ENCODE measurements at regions not wholly inside any gene's neighbourhood (a gene's known extent, or its start where the extent isn't known, plus 50 kb on each side); places are given as distances from the start of the nearest gene placed in this dataset.

GRCh38 chr3:154973851-154974250, 106.3 kb upstream of the MME start:
- ChIA-PET CTCF (no interaction called here), POLR2A (no interaction called here)
- no peak overlapping the region for H3K27ac Mint-ChIP-seq
- DNase-seq (ENCODE audit: low spot score) (no peak), ATAC-seq (no peak)
- peaks cover 5% of the 10 kb centered on the region; the same call in 1 of the 2 replicates for H3K4me1 Mint-ChIP-seq
- H3K36me3 Mint-ChIP-seq, result peaks cover 3% of the 10 kb centered on the region; the same call in 1 of the 2 replicates
- no peaks in the 10 kb centered on the region for H3K27me3 Mint-ChIP-seq (ENCODE audit: low read depth)
- peaks cover 4% of the 10 kb centered on the region for H3K9me3 Mint-ChIP-seq
- TF ChIP-seq ZBTB21 (CRISPR knock-in tag; IDR thresholded peaks at IDR 0.05; ENCODE audit: borderline replicate concordance), result no peak
- TF ChIP-seq NR1H2 (CRISPR knock-in tag; IDR thresholded peaks at IDR 0.05), result no peak
- TF ChIP-seq RORB (CRISPR knock-in tag; IDR thresholded peaks at IDR 0.05), result no peak
- no peak for TF ChIP-seq NFYB (CRISPR knock-in tag; conservative IDR thresholded peaks at IDR 0.05; ENCODE audit: low read depth)
- TF ChIP-seq ZNF671 (CRISPR knock-in tag; IDR thresholded peaks at IDR 0.05), result no peak
- TF ChIP-seq FOXP4 (CRISPR knock-in tag; IDR thresholded peaks at IDR 0.05), result no peak
- no peak for TF ChIP-seq NFATC4 (CRISPR knock-in tag; IDR thresholded peaks at IDR 0.05)
- TF ChIP-seq ZNF121 (CRISPR knock-in tag; IDR thresholded peaks at IDR 0.05), result no peak
- TF ChIP-seq ZMAT4 (CRISPR knock-in tag; IDR thresholded peaks at IDR 0.05), result no peak
- TF ChIP-seq AR (CRISPR knock-in tag; IDR thresholded peaks at IDR 0.05), result no peak
- TF ChIP-seq SMAD4 (CRISPR knock-in tag; IDR thresholded peaks at IDR 0.05), result no peak
- no peak overlapping the region for H3K4me3 Mint-ChIP-seq

GRCh38 chr3:154972951-154973350, 107.2 kb upstream of the MME start:
- DNase-seq (ENCODE audit: low spot score) (no peak), ATAC-seq (no peak)
- Mint-ChIP-seq H3K4me3 (no peak overlapping the region), H3K36me3 (no peaks in the 10 kb centered on the region), H3K27me3 (ENCODE audit: low read depth) (no peaks in the 10 kb centered on the region), H3K4me1 (peaks cover 5% of the 10 kb centered on the region; the same call in 1 of the 2 replicates), H3K27ac (no peak overlapping the region), H3K9me3 (no peaks in the 10 kb centered on the region)
- ChIA-PET CTCF (no interaction called here), POLR2A (no interaction called here)
- TF ChIP-seq ZNF671 (CRISPR knock-in tag; IDR thresholded peaks at IDR 0.05), result no peak
- no peak for TF ChIP-seq FOXP1 (CRISPR knock-in tag; IDR thresholded peaks at IDR 0.05; ENCODE audit: borderline replicate concordance)
- TF ChIP-seq MAX (CRISPR knock-in tag; IDR thresholded peaks at IDR 0.05), result no peak
- no peak for TF ChIP-seq ZNF138 (CRISPR knock-in tag; conservative IDR thresholded peaks at IDR 0.05)
- no peak for TF ChIP-seq IRF1 (CRISPR knock-in tag; IDR thresholded peaks at IDR 0.05)
- no peak for TF ChIP-seq ZNF317 (CRISPR knock-in tag; IDR thresholded peaks at IDR 0.05; ENCODE audit: borderline replicate concordance, low read depth)
- no peak for TF ChIP-seq JUN (CRISPR knock-in tag; IDR thresholded peaks at IDR 0.05)
- TF ChIP-seq ARID4B (CRISPR knock-in tag; IDR thresholded peaks at IDR 0.05; ENCODE audit: borderline replicate concordance), result no peak
- no peak for TF ChIP-seq E2F1 (CRISPR knock-in tag; IDR thresholded peaks at IDR 0.05)
- TF ChIP-seq USF1 (CRISPR knock-in tag; IDR thresholded peaks at IDR 0.05), result no peak
- TF ChIP-seq NFYB (CRISPR knock-in tag; conservative IDR thresholded peaks at IDR 0.05; ENCODE audit: low read depth), result no peak
- no peak for TF ChIP-seq PREB (CRISPR knock-in tag; IDR thresholded peaks at IDR 0.05; ENCODE audit: borderline replicate concordance)

Measured in WTC11 (cell line).